Immature natural killer cell (primary cell): ENCODE measurements at regions not wholly inside any gene's neighbourhood (a gene's known extent, or its start where the extent isn't known, plus 50 kb on each side); places are given as distances from the start of the nearest gene placed in this dataset.

ENCODE experiments used
- DNase-seq, 3 donors: peaks; one replicate each; pipeline ENCODE4 v3.0.0; 2022; ENCODE audit warnings: mixed read lengths in 1 of 3
- H3K27ac Mint-ChIP-seq, 6 donors: one replicate each; pipeline ENCODE4 v1.8.0; 2020; ENCODE audit warnings: mixed read lengths in 6 of 6, mild to moderate bottlenecking in 5 of 6, inconsistent platforms in 4 of 6, moderate library complexity in 3 of 6
- H3K27me3 Mint-ChIP-seq, 3 donors: one replicate each; pipeline ENCODE4 v1.8.0; 2020 to 2021; ENCODE audit warnings: low read depth in 3 of 3, mild to moderate bottlenecking in 3 of 3, mixed read lengths in 3 of 3, moderate library complexity in 3 of 3, inconsistent platforms in 1 of 3
- H3K36me3 Mint-ChIP-seq, 3 donors: one replicate each; pipeline ENCODE4 v1.8.0; 2020; ENCODE audit warnings: mixed read lengths in 3 of 3, inconsistent platforms in 2 of 3, mild to moderate bottlenecking in 2 of 3
- H3K4me1 Mint-ChIP-seq, 2 donors: one replicate each; pipeline ENCODE4 v1.8.0; 2020; ENCODE audit warnings: inconsistent platforms in 2 of 2, mild to moderate bottlenecking in 2 of 2, mixed read lengths in 2 of 2, moderate library complexity in 1 of 2
- H3K4me3 Mint-ChIP-seq, 5 donors: one replicate each; pipeline ENCODE4 v1.8.0; 2020; ENCODE audit warnings: mild to moderate bottlenecking in 5 of 5, mixed read lengths in 5 of 5, inconsistent platforms in 3 of 5, moderate library complexity in 3 of 5
- H3K9me3 Mint-ChIP-seq, 6 donors: one replicate each; pipeline ENCODE4 v1.8.0; 2020; ENCODE audit warnings: mild to moderate bottlenecking in 6 of 6, mixed read lengths in 6 of 6, inconsistent platforms in 4 of 6, moderate library complexity in 3 of 6

GRCh38 chr19:46950526-46951170, 69.0 kb upstream of the NPAS1 start:
- peak; percentile 23 to 45 (median 28) for DNase-seq
- Mint-ChIP-seq H3K36me3 (peaks cover 4 to 10% (median 7%) of the 10 kb centered on the region in 3 donors), H3K27me3 (peaks cover 0 to 2% (median 0%) of the 10 kb centered on the region in 3 donors), H3K4me3 (peak overlapping the region; percentile 1 to 67 (median 56)), H3K27ac (peak overlapping the region; percentile 47 to 93 (median 82)), H3K4me1 (peaks cover 75 to 76% of the 10 kb centered on the region in 2 donors), H3K9me3 (no peaks in the 10 kb centered on the region)

- Mint-ChIP-seq H3K9me3 (no peaks in the 10 kb centered on the region), H3K27me3 (peaks cover 0 to 2% (median 0%) of the 10 kb centered on the region in 3 donors), H3K4me3 (peak overlapping the region in 3 of 5 donors; percentile 56 to 67 (median 58)), H3K27ac (peak overlapping the region; percentile 44 to 93 (median 77)), H3K36me3 (peaks cover 4 to 10% (median 7%) of the 10 kb centered on the region in 3 donors), H3K4me1 (peaks cover 75 to 77% of the 10 kb centered on the region in 2 donors)
- no peak for DNase-seq
Measured at GRCh38 chr19:46951171-46951986, 68.3 kb upstream of the NPAS1 start.

DNA sequence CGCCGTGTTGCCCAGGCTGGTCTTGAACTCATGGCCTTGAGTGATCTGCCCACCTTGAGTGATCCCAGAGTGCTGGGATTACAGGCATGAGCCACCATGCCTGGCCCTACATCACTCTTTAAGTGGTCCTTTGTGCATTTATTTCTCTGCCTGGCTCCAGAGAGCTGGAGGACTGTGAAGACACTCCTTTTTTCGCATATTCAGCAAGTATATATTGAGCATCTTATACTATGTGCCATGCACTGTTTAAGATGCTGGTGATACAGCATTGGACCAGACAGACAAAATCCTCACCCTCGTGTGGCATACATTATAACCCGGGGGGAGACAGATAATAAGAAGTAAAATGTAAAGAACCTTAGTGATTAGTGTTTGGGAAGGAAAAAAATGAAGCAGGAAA, 66.8 kb upstream of the NPAS1 start:
- Mint-ChIP-seq H3K4me3 (peak overlapping the region in 1 of 5 donors; percentile 14), H3K27ac (peak overlapping the region; percentile 2 to 92 (median 68)), H3K4me1 (peaks cover 84% of the 10 kb centered on the region in 2 donors), H3K36me3 (peaks cover 4 to 10% (median 7%) of the 10 kb centered on the region in 3 donors), H3K27me3 (peaks cover 0 to 4% (median 0%) of the 10 kb centered on the region in 3 donors), H3K9me3 (no peaks in the 10 kb centered on the region)
- no peak for DNase-seq

DNA sequence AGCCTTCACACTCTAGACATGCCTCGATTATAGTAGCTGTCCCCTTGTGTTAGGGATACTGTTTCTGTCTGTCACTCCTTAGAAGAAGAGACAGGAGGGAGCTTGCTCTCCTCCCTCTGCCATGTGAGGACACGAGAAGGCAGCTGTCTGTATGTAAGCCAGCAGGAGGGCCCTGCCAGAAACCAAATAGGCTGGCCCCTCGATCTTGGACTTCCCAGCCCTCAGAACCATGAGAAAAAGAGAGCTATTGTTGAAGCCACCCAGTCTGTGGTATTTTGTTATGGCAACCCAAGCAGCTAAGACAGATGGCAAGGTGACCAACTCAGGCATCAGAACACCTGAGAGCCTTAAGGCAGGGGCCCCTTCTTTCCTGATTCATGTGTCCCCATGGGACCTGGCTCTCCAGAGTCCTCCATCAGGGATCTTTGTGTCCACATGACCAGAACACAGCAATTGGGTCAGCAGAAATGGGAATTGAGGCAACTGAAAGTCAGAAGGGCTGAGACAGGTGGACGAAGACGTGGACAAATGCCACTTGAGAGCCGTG, 65.6 kb upstream of the NPAS1 start:
- H3K27me3 Mint-ChIP-seq = peaks cover 0 to 4% (median 3%) of the 10 kb centered on the region in 3 donors
- peaks cover 4 to 10% (median 7%) of the 10 kb centered on the region in 3 donors for H3K36me3 Mint-ChIP-seq
- peak overlapping the region; percentile 91 to 97 (median 94) for H3K27ac Mint-ChIP-seq
- no peaks in the 10 kb centered on the region for H3K9me3 Mint-ChIP-seq
- H3K4me3 Mint-ChIP-seq = peak overlapping the region; percentile 45 to 92 (median 78)
- H3K4me1 Mint-ChIP-seq = peaks cover 84 to 85% of the 10 kb centered on the region in 2 donors
- no peak for DNase-seq

DNA sequence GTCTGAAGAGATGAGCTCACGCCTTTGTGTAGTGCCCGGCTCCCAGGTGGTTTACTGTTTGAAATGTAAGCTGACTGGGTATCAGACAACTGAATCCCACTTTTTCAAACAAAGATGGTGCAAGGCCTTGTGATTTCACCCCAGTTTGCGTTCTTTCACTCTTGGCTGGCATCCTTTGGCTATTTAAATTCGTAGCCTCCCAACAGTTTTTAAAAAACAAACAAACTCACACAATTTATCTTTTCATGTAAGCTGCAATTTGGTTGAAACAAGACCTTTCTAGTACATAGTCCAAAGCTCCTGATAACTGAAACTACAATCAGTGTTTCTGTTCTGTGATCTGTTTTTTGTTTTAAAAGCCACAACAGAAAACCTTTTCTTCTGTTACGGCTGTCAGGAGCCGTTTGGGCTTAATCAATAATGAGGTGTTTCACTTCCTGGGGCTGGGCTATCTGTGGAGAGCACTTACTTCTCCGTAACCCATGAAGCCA, 65.1 kb upstream of the NPAS1 start:
- Mint-ChIP-seq H3K9me3 (no peaks in the 10 kb centered on the region), H3K36me3 (peaks cover 4 to 10% (median 7%) of the 10 kb centered on the region in 3 donors), H3K27me3 (peaks cover 0 to 4% (median 3%) of the 10 kb centered on the region in 3 donors), H3K27ac (peak overlapping the region; percentile 91 to 97 (median 94)), H3K4me1 (peaks cover 80 to 81% of the 10 kb centered on the region in 2 donors), H3K4me3 (peak overlapping the region; percentile 74 to 92 (median 85))
- no peak for DNase-seq

DNA sequence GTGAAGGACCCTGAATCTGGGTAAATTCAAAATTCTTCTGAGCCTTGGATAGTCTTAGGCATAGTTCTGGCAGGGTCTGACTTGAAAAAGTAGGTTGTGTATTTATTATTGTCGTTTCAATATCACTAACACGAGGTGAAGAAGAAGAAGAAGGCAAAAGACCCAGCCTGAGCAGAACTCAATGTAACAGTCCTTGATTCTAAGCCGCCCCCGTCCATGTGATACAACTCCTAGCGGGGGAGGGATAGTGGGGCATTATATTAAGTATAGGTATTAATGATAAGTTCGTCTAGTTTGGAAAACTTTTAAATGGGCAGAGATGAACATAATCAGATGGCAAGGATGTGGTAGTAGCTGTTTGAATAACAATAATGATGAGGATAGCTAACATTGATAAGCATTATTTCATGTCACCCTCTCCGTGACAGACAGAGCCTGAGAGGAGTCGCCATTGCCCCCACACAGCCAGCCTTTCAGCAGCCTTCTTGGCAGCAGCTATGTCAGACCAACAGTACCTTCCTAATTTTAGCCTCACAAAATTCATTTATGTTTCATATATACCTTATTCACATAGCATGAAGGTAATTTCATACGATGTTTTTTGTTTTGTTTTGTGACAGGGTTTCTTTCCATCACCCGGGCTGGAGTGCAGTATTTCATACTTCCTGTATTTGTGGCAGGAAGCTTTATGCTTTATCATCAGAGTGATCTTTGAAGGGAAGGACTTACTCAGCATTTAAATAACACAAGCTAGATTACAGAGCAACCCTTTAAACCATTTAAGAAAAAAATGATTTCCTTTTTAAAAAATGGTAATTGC, 64.4 kb upstream of the NPAS1 start:
- peaks cover 4 to 10% (median 7%) of the 10 kb centered on the region in 3 donors for H3K36me3 Mint-ChIP-seq
- DNase-seq = peak; percentile 57 to 65 (median 57)
- peak overlapping the region; percentile 74 to 92 (median 85) for H3K4me3 Mint-ChIP-seq
- H3K9me3 Mint-ChIP-seq = no peaks in the 10 kb centered on the region
- H3K27me3 Mint-ChIP-seq = peaks cover 0 to 4% (median 3%) of the 10 kb centered on the region in 3 donors
- peaks cover 79 to 80% of the 10 kb centered on the region in 2 donors for H3K4me1 Mint-ChIP-seq
- peak overlapping the region; percentile 91 to 97 (median 94) for H3K27ac Mint-ChIP-seq

DNA sequence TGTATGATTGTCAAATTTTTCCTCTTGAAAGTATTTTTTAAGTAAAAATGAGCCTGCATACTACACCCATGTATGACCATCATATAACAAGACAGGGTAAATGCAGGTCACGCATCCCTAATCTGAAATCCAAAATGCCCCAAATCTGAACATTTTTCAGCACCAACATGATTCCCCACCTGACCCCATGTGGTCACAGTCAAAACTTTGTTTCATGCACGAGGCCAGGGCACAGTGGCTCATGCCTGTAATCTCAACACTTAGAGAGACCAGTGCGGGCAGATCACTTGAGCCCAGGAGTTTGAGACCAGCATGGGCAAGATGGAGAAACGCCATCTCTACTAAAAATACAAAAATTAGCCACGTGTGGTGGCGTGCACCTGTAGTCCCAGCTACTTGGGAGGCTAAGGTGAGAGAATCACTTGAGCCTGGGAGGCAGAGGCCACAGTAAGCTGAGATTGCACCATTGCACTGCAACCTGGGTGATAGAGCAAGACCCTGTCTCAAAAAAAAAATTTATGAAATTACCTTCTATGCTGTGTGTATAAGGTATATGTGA, 63.7 kb upstream of the NPAS1 start:
- peaks cover 4 to 10% (median 7%) of the 10 kb centered on the region in 3 donors for H3K36me3 Mint-ChIP-seq
- H3K27ac Mint-ChIP-seq = peak overlapping the region; percentile 91 to 97 (median 94)

GRCh38 chr19:46958532-46958931, 61.1 kb upstream of the NPAS1 start:
- H3K27ac Mint-ChIP-seq = peak overlapping the region in 3 of 6 donors; percentile 49 to 75 (median 66)
- no peaks in the 10 kb centered on the region for H3K9me3 Mint-ChIP-seq
- H3K4me1 Mint-ChIP-seq = peaks cover 75 to 83% of the 10 kb centered on the region in 2 donors
- DNase-seq = no peak
- H3K36me3 Mint-ChIP-seq = peaks cover 0 to 4% (median 0%) of the 10 kb centered on the region in 3 donors
- peak overlapping the region in 1 of 5 donors; percentile 38 for H3K4me3 Mint-ChIP-seq
- peaks cover 0 to 3% (median 2%) of the 10 kb centered on the region in 3 donors for H3K27me3 Mint-ChIP-seq

More for the DNA sequence above, 63.7 kb upstream of the NPAS1 start:
- H3K27me3 Mint-ChIP-seq = peaks cover 0 to 4% (median 3%) of the 10 kb centered on the region in 3 donors
- peaks cover 75 to 78% of the 10 kb centered on the region in 2 donors for H3K4me1 Mint-ChIP-seq
- peak overlapping the region; percentile 74 to 92 (median 85) for H3K4me3 Mint-ChIP-seq
- H3K9me3 Mint-ChIP-seq = no peaks in the 10 kb centered on the region
- no peak for DNase-seq

GRCh38 chr19:46959894-46960556, 59.6 kb upstream of the NPAS1 start:
- DNase-seq = no peak
- Mint-ChIP-seq H3K27ac (peak overlapping the region in 1 of 6 donors; percentile 65), H3K9me3 (no peaks in the 10 kb centered on the region), H3K4me1 (peaks cover 62 to 71% of the 10 kb centered on the region in 2 donors), H3K27me3 (peaks cover 0 to 3% (median 2%) of the 10 kb centered on the region in 3 donors), H3K36me3 (peaks cover 0 to 5% (median 0%) of the 10 kb centered on the region in 3 donors), H3K4me3 (no peak overlapping the region)

GRCh38 chr19:46962030-46962570, 57.5 kb upstream of the NPAS1 start:
- H3K27me3 Mint-ChIP-seq = peaks cover 2 to 3% (median 2%) of the 10 kb centered on the region in 3 donors
- H3K4me3 Mint-ChIP-seq = peak overlapping the region in 1 of 5 donors; percentile 25
- peaks cover 52 to 63% of the 10 kb centered on the region in 2 donors for H3K4me1 Mint-ChIP-seq
- no peaks in the 10 kb centered on the region for H3K9me3 Mint-ChIP-seq
- H3K27ac Mint-ChIP-seq = peak overlapping the region in 5 of 6 donors; percentile 14 to 80 (median 41)
- peaks cover 0 to 13% (median 4%) of the 10 kb centered on the region in 3 donors for H3K36me3 Mint-ChIP-seq
- DNase-seq = no peak

- Mint-ChIP-seq H3K36me3 (peaks cover 3 to 17% (median 7%) of the 10 kb centered on the region in 3 donors), H3K9me3 (no peaks in the 10 kb centered on the region), H3K4me3 (peak overlapping the region in 3 of 5 donors; percentile 25 to 70 (median 30)), H3K27ac (peak overlapping the region; percentile 0 to 70 (median 43)), H3K4me1 (peaks cover 56 to 68% of the 10 kb centered on the region in 2 donors), H3K27me3 (peaks cover 2 to 6% (median 2%) of the 10 kb centered on the region in 3 donors)
- no peak for DNase-seq
Measured at GRCh38 chr19:46963093-46963734, 56.4 kb upstream of the NPAS1 start.
